OCI-LY1 (cell line): ENCODE measurements at regions not wholly inside any gene's neighbourhood (a gene's known extent, or its start where the extent isn't known, plus 50 kb on each side); places are given as distances from the start of the nearest gene placed in this dataset.

ENCODE experiments used
- H2AFZ ChIP-seq: fragments of 200-600 bp; sonication (generic), shearing (Covaris generic); 2 replicates; pipeline ENCODE4 v1.6.0; 2014; ENCODE audit warnings: antibody characterized with exemption, mild to moderate bottlenecking, low read length
- H3F3A ChIP-seq: fragments of 200-600 bp; sonication (generic), shearing (Covaris generic); 2 replicates; pipeline ENCODE4 v1.6.0; 2014; ENCODE audit warnings: mild to moderate bottlenecking, antibody characterized with exemption, low read length, moderate library complexity; ENCODE audit not compliant: insufficient read depth
- H3K27ac ChIP-seq: fragments of 200-600 bp; sonication (generic); 2 replicates; pipeline ENCODE4 v1.5.1; 2014; ENCODE audit warnings: low read length, mixed run types, mild to moderate bottlenecking, low read depth; ENCODE audit not compliant: poor library complexity, severe bottlenecking
- H3K27me3 ChIP-seq: fragments of 200-600 bp; sonication (generic); 2 replicates; pipeline ENCODE4 v1.6.0; 2014; ENCODE audit warnings: antibody characterized with exemption, mild to moderate bottlenecking, low read length, moderate library complexity; ENCODE audit not compliant: insufficient read depth
- H3K36me3 ChIP-seq: fragments of 200-600 bp; sonication (generic); 2 replicates; pipeline ENCODE4 v1.6.1; 2014; ENCODE audit warnings: mild to moderate bottlenecking, antibody characterized with exemption, low read length, moderate library complexity, mixed read lengths; ENCODE audit not compliant: insufficient read depth
- H3K4me1 ChIP-seq: fragments of 200-600 bp; sonication (generic); 2 replicates; pipeline ENCODE4 v1.5.1; 2014; ENCODE audit warnings: mild to moderate bottlenecking, low read length, moderate library complexity; ENCODE audit not compliant: insufficient read depth, severe bottlenecking
- H3K4me2 ChIP-seq: fragments of 200-600 bp; sonication (generic), shearing (Covaris generic); 2 replicates; pipeline ENCODE4 v1.6.1; 2014; ENCODE audit warnings: low read length
- H3K4me3 ChIP-seq: fragments of 200-600 bp; sonication (generic); 2 replicates; pipeline ENCODE4 v1.5.1; 2014; ENCODE audit warnings: low read length, low read depth, mild to moderate bottlenecking, mixed read lengths; ENCODE audit not compliant: poor library complexity, severe bottlenecking
- H3K79me2 ChIP-seq: fragments of 200-600 bp; shearing (Covaris generic); 2 replicates; pipeline ENCODE4 v1.6.1; 2016; ENCODE audit warnings: mixed run types, low read length, mixed read lengths; ENCODE audit not compliant: insufficient read depth
- H3K9ac ChIP-seq: fragments of 200-600 bp; sonication (generic), shearing (Covaris generic); 2 replicates; pipeline ENCODE4 v1.6.1; 2014; ENCODE audit warnings: mild to moderate bottlenecking, low read length, mixed read lengths
- H3K9me2 ChIP-seq: fragments of 200-600 bp; sonication (generic), shearing (Covaris generic); 2 replicates; pipeline ENCODE4 v1.6.1; 2014; ENCODE audit warnings: low read depth, mild to moderate bottlenecking, low read length, mixed read lengths
- H3K9me3 ChIP-seq: fragments of 200-600 bp; shearing (Covaris generic); 2 replicates; pipeline ENCODE4 v1.6.1; 2014; ENCODE audit warnings: low read length, mixed read lengths
- H4K20me1 ChIP-seq: fragments of 200-600 bp; sonication (generic), shearing (Covaris generic); 2 replicates; pipeline ENCODE4 v1.6.0; 2016; ENCODE audit warnings: mild to moderate bottlenecking, low read length; ENCODE audit not compliant: insufficient read depth
- CTCF ChIP-seq: fragments of 200-600 bp; sonication (generic), shearing (Covaris generic); IDR thresholded peaks from 2 replicates; pipeline ENCODE4 v1.5.1; 2017; ENCODE audit warnings: mild to moderate bottlenecking, antibody characterized with exemption, low read length, moderate library complexity, mixed read lengths
- EZH2 ChIP-seq: fragments of 200-600 bp; sonication (generic), shearing (Covaris generic); IDR thresholded peaks from 2 replicates; pipeline ENCODE4 v1.8.0; 2017; ENCODE audit warnings: borderline replicate concordance, mixed run types, mild to moderate bottlenecking, antibody characterized with exemption, low read length, moderate library complexity, mixed read lengths

GRCh38 chr4:123017636-123018395, 95.4 kb upstream of the NUDT6 start:
- H3K4me2 ChIP-seq: no peak overlapping the region
- no peaks in the 10 kb centered on the region for H3F3A ChIP-seq
- no peaks in the 10 kb centered on the region for H4K20me1 ChIP-seq
- no peaks in the 10 kb centered on the region for H3K27me3 ChIP-seq
- H3K9me3 ChIP-seq: no peaks in the 10 kb centered on the region
- no peaks in the 10 kb centered on the region for H3K4me1 ChIP-seq
- no peak overlapping the region for H3K4me3 ChIP-seq
- no peak overlapping the region for H3K27ac ChIP-seq
- H3K9ac ChIP-seq: no peak overlapping the region
- no peak overlapping the region for H2AFZ ChIP-seq
- H3K9me2 ChIP-seq: no peaks in the 10 kb centered on the region
- no peaks in the 10 kb centered on the region for H3K79me2 ChIP-seq
- H3K36me3 ChIP-seq: no peaks in the 10 kb centered on the region
- no peak for TF ChIP-seq CTCF
- TF ChIP-seq EZH2: no peak

GRCh38 chr4:123018396-123018775, 96.0 kb upstream of the NUDT6 start:
- H3K4me3 ChIP-seq: no peak overlapping the region
- no peak overlapping the region for H3K4me2 ChIP-seq
- H4K20me1 ChIP-seq: no peaks in the 10 kb centered on the region
- no peaks in the 10 kb centered on the region for H3K27me3 ChIP-seq
- no peaks in the 10 kb centered on the region for H3K9me3 ChIP-seq
- no peaks in the 10 kb centered on the region for H3F3A ChIP-seq
- H3K36me3 ChIP-seq: no peaks in the 10 kb centered on the region
- no peaks in the 10 kb centered on the region for H3K9me2 ChIP-seq
- H3K79me2 ChIP-seq: no peaks in the 10 kb centered on the region
- TF ChIP-seq CTCF (no peak), EZH2 (no peak)
- H3K9ac ChIP-seq: no peak overlapping the region
- no peak overlapping the region for H2AFZ ChIP-seq
- H3K27ac ChIP-seq: no peak overlapping the region
- no peaks in the 10 kb centered on the region for H3K4me1 ChIP-seq

GRCh38 chr4:123020285-123020684, 97.9 kb upstream of the NUDT6 start:
- no peak overlapping the region for H3K27ac ChIP-seq
- no peaks in the 10 kb centered on the region for H3K9me3 ChIP-seq
- no peak overlapping the region for H3K9ac ChIP-seq
- no peaks in the 10 kb centered on the region for H3F3A ChIP-seq
- no peaks in the 10 kb centered on the region for H3K36me3 ChIP-seq
- H2AFZ ChIP-seq: no peak overlapping the region
- H3K4me2 ChIP-seq: no peak overlapping the region
- H3K27me3 ChIP-seq: no peaks in the 10 kb centered on the region
- no peaks in the 10 kb centered on the region for H3K4me1 ChIP-seq
- no peaks in the 10 kb centered on the region for H3K9me2 ChIP-seq
- H4K20me1 ChIP-seq: no peaks in the 10 kb centered on the region
- H3K79me2 ChIP-seq: no peaks in the 10 kb centered on the region
- H3K4me3 ChIP-seq: no peak overlapping the region
- no peak for TF ChIP-seq EZH2
- TF ChIP-seq CTCF: no peak
